Loucy (cell line): ENCODE measurements at regions not wholly inside any gene's neighbourhood (a gene's known extent, or its start where the extent isn't known, plus 50 kb on each side); places are given as distances from the start of the nearest gene placed in this dataset.

ENCODE experiments used
- H2AFZ ChIP-seq: fragments of 200-600 bp; sonication (generic); 2 replicates; pipeline ENCODE4 v1.6.0; 2016; ENCODE audit warnings: antibody characterized with exemption, mild to moderate bottlenecking, low read length, moderate library complexity
- H3F3A ChIP-seq: fragments of 200-600 bp; 2 replicates; pipeline ENCODE4 v1.6.0; 2016; ENCODE audit warnings: antibody characterized with exemption, low read depth, mild to moderate bottlenecking
- H3K27me3 ChIP-seq: fragments of 200-600 bp; sonication (generic); 2 replicates; pipeline ENCODE4 v1.6.1; 2014; ENCODE audit warnings: low read length, mild to moderate bottlenecking; ENCODE audit not compliant: insufficient read depth, poor library complexity, severe bottlenecking
- H3K36me3 ChIP-seq: fragments of 200-600 bp; sonication (generic); 2 replicates; pipeline ENCODE4 v1.6.1; 2016; ENCODE audit warnings: low read length; ENCODE audit not compliant: insufficient read depth
- H3K4me1 ChIP-seq: fragments of 200-600 bp; sonication (generic); 2 replicates; pipeline ENCODE4 v1.5.1; 2014; ENCODE audit warnings: low read length, mild to moderate bottlenecking; ENCODE audit not compliant: insufficient read depth, poor library complexity, severe bottlenecking
- H3K4me2 ChIP-seq: fragments of 200-600 bp; sonication (generic); 2 replicates; pipeline ENCODE4 v1.6.0; 2014; ENCODE audit warnings: antibody characterized with exemption, low read length, low read depth, mild to moderate bottlenecking; ENCODE audit not compliant: poor library complexity, severe bottlenecking
- H3K4me3 ChIP-seq: fragments of 200-600 bp; sonication (generic); 2 replicates; pipeline ENCODE4 v1.5.1; 2014; ENCODE audit warnings: low read length, mild to moderate bottlenecking, mixed read lengths; ENCODE audit not compliant: poor library complexity, severe bottlenecking
- H3K79me2 ChIP-seq: fragments of 200-600 bp; sonication (generic); 2 replicates; pipeline ENCODE4 v1.6.1; 2014; ENCODE audit warnings: low read length; ENCODE audit not compliant: insufficient read depth
- H3K9ac ChIP-seq: fragments of 200-600 bp; sonication (generic); 2 replicates; pipeline ENCODE4 v1.6.0; 2014; ENCODE audit warnings: mild to moderate bottlenecking, low read depth, low read length, moderate library complexity; ENCODE audit not compliant: poor library complexity, severe bottlenecking
- H3K9me2 ChIP-seq: fragments of 200-600 bp; sonication (generic); replicated peaks from 2 replicates; pipeline ENCODE4 v1.6.1; 2016; ENCODE audit warnings: low read depth, low read length, mixed read lengths
- H3K9me3 ChIP-seq: fragments of 200-600 bp; sonication (generic); 2 replicates; pipeline ENCODE4 v1.6.1; 2014; ENCODE audit warnings: mild to moderate bottlenecking, antibody characterized with exemption, low read length, low read depth; ENCODE audit not compliant: insufficient read depth
- H4K20me1 ChIP-seq: fragments of 200-600 bp; sonication (generic); 2 replicates; pipeline ENCODE4 v1.6.0; 2014; ENCODE audit warnings: antibody characterized with exemption, low read length, mild to moderate bottlenecking; ENCODE audit not compliant: insufficient read depth, poor library complexity, severe bottlenecking
- EZH2phosphoT487 ChIP-seq: fragments of 200-600 bp; IDR thresholded peaks from 2 replicates; pipeline ENCODE4 v1.6.1; 2018; ENCODE audit warnings: antibody characterized with exemption, mild to moderate bottlenecking, moderate library complexity, borderline replicate concordance
- TF ChIP-seq, protein P1 (sequence below): fragments of 200-600 bp; sonication (generic); conservative IDR thresholded peaks from 2 replicates; pipeline ENCODE4 v1.5.1; 2014; ENCODE audit warnings: mild to moderate bottlenecking, antibody characterized with exemption, low read length

DNA sequence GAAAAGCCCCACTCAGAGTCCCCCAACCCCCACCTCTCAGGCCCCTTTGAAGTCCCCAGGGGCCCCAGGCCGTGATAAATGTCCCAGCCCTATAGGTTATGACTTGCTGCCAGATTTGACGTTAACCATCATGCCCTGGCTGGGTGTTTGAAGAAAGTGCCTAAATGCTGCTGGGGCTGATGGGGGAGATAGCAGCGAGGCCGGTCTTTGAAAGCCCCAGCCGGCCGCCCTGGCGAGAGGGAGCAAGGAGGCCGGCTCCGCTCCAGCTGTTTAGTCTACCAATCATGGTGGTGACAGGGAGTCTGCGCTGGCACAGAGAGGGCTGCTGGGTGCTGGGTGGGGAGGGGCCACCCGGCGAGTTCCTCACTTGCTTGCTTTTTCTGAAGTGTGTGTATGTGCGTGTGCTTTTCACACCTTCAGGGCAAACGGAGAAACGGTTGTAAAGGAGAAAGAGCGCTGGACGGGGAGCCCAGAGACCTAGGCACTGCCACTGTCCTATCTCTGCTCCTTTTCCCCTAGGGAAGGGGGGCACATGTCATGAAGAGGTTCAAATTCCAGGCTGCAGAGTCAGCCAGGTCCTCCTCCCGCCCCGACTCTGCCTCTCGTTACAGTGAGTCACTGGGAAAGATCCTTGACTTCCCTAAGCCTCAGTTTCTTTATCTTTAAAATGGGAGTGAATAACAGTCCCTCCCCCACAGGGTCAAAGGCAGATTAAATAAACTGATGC, 126.1 kb upstream of the HAND1 start:
- no peaks in the 10 kb centered on the region for H3K36me3 ChIP-seq
- H3K4me3 ChIP-seq, result no peak overlapping the region
- no peak overlapping the region for H3K9ac ChIP-seq
- H4K20me1 ChIP-seq, result no peaks in the 10 kb centered on the region
- H3F3A ChIP-seq, result no peaks in the 10 kb centered on the region
- no peaks in the 10 kb centered on the region for H3K9me2 ChIP-seq
- H3K4me2 ChIP-seq, result no peak overlapping the region
- no peak overlapping the region for H2AFZ ChIP-seq
- no peak for TF ChIP-seq EZH2phosphoT487
- TF ChIP-seq, protein P1, sequence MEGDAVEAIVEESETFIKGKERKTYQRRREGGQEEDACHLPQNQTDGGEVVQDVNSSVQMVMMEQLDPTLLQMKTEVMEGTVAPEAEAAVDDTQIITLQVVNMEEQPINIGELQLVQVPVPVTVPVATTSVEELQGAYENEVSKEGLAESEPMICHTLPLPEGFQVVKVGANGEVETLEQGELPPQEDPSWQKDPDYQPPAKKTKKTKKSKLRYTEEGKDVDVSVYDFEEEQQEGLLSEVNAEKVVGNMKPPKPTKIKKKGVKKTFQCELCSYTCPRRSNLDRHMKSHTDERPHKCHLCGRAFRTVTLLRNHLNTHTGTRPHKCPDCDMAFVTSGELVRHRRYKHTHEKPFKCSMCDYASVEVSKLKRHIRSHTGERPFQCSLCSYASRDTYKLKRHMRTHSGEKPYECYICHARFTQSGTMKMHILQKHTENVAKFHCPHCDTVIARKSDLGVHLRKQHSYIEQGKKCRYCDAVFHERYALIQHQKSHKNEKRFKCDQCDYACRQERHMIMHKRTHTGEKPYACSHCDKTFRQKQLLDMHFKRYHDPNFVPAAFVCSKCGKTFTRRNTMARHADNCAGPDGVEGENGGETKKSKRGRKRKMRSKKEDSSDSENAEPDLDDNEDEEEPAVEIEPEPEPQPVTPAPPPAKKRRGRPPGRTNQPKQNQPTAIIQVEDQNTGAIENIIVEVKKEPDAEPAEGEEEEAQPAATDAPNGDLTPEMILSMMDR, result no peak
- no peaks in the 10 kb centered on the region for H3K4me1 ChIP-seq
- no peaks in the 10 kb centered on the region for H3K79me2 ChIP-seq
- H3K9me3 ChIP-seq, result no peaks in the 10 kb centered on the region
- H3K27me3 ChIP-seq, result no peaks in the 10 kb centered on the region

DNA sequence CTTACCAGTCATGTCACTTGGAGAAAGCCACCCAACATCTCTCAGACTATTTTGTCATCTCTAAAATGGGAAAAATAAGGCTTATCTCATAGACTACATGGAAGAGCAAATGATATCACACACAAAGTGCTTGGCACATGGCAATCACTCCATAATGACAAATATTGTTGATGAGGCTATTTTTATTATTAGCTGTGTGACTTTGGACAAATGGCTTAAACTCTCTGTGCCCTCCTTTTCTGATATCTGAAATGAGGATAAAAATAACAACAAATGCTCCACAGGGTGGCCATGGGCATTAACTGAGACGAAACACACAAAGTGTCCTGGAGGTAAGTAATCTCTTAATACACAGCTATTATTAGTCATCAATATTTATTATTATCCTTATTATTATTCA, 125.5 kb upstream of the HAND1 start:
- H3K36me3 ChIP-seq, result no peaks in the 10 kb centered on the region
- TF ChIP-seq, protein P1, result no peak
- no peak for TF ChIP-seq EZH2phosphoT487
- no peaks in the 10 kb centered on the region for H3K4me1 ChIP-seq
- no peaks in the 10 kb centered on the region for H3K9me2 ChIP-seq
- H3K9ac ChIP-seq, result no peak overlapping the region
- no peak overlapping the region for H3K4me3 ChIP-seq
- no peak overlapping the region for H3K4me2 ChIP-seq
- no peaks in the 10 kb centered on the region for H3K27me3 ChIP-seq
- no peaks in the 10 kb centered on the region for H3K79me2 ChIP-seq
- H4K20me1 ChIP-seq, result no peaks in the 10 kb centered on the region
- H2AFZ ChIP-seq, result no peak overlapping the region
- no peaks in the 10 kb centered on the region for H3K9me3 ChIP-seq
- no peaks in the 10 kb centered on the region for H3F3A ChIP-seq

DNA sequence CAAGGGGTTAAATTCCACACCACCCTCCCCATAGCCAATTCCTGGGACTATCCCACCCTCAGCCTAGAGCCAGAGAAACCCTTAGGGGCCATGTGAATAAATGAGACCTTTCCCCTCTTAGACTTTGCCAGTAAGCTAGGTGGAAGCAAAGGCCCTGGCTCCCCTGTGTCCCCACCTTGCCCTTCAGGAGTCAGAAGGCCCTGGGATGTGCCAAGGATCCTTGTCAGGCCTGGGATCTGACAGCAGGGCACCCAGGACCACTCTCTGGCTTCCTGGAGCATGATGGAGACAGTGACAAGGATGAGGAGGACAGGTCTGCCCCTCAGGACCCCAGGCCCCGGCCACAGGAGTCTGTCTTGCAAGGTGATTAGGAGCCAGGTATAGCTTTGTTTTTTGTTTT, 125.0 kb upstream of the HAND1 start:
- H3K27me3 ChIP-seq, result no peaks in the 10 kb centered on the region
- no peaks in the 10 kb centered on the region for H3K4me1 ChIP-seq
- no peak for TF ChIP-seq EZH2phosphoT487
- TF ChIP-seq, protein P1, result no peak
- H3K9ac ChIP-seq, result no peak overlapping the region
- no peaks in the 10 kb centered on the region for H3K36me3 ChIP-seq
- no peak overlapping the region for H2AFZ ChIP-seq
- H3K79me2 ChIP-seq, result no peaks in the 10 kb centered on the region
- H3F3A ChIP-seq, result no peaks in the 10 kb centered on the region
- H3K4me3 ChIP-seq, result no peak overlapping the region
- no peak overlapping the region for H3K4me2 ChIP-seq
- H3K9me2 ChIP-seq, result no peaks in the 10 kb centered on the region
- H3K9me3 ChIP-seq, result no peaks in the 10 kb centered on the region
- no peaks in the 10 kb centered on the region for H4K20me1 ChIP-seq
